ENCODE measurements at regions not wholly inside any gene's neighbourhood (a gene's known extent, or its start where the extent isn't known, plus 50 kb on each side); places are given as distances from the start of the nearest gene placed in this dataset.

DNA sequence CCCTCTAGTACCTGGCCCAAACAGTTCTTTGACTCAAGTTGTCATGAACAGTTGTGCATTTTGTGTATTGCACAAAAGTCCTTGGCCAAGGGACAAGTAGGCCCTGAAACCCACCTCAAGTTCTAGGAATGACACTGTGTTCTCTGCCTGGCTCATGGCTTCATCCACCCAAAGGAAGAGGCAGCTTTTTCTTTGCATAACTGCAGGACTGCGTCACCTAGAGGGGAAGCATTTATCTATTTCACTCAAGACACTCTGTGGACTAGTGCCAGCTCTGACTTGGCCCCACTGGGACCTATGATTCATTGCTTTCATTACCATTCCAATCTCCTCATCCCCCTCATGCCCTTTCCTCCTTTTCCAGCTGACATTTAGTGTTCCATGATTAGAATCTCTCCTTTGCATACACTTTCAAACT is 119.3 kb upstream of the SIX2 start:
- TF ChIP-seq POLR2A (IDR thresholded peaks at IDR 0.05) (no peak), CTCF (IDR thresholded peaks at IDR 0.05) (no peak)
